SK-N-SH (cell line): ENCODE measurements at regions not wholly inside any gene's neighbourhood (a gene's known extent, or its start where the extent isn't known, plus 50 kb on each side); places are given as distances from the start of the nearest gene placed in this dataset.

Experiments
- CTCF ChIA-PET: fragments of 300-600, 350-600 bp; formaldehyde crosslinking; extraction: SDS; loops from one replicate; lab custom pipeline; 2021; lab: Yijun Ruan, JAX
- POLR2A ChIA-PET: fragments of 350-600 bp; sonication (Branson Sonifier 250); formaldehyde crosslinking; extraction: SDS; loops from one replicate; lab custom pipeline; 2020; ENCODE audit warnings: antibody characterized with exemption, inconsistent platforms; lab: Yijun Ruan, JAX
- DNase-seq: peaks from one replicate; pipeline ENCODE4 v3.0.0; 2012
- H2AFZ ChIP-seq: fragments of 200-600 bp; sonication (generic); 2 replicates; pipeline ENCODE4 v1.8.1; 2016; ENCODE audit warnings: antibody characterized with exemption, mild to moderate bottlenecking, low read depth
- H3F3A ChIP-seq: fragments of 200-600 bp; sonication (generic); replicated peaks from 2 replicates; pipeline ENCODE3; 2016; ENCODE audit warnings: antibody characterized with exemption, mild to moderate bottlenecking; ENCODE audit not compliant: insufficient read depth
- H3K27ac ChIP-seq, 2 experiments: fragments of 200-500 bp in 1 of 2; fragments of 200-600 bp in 1 of 2; sonication (Bioruptor generic) in 1 of 2; sonication (generic), shearing (Covaris generic) in 1 of 2; 2 replicates each; pipeline versions ENCODE4 v1.5.1 to v1.6.1; 2014 to 2016; ENCODE audit warnings: low read depth in 2 of 2, inconsistent platforms in 1 of 2, low read length in 1 of 2, mild to moderate bottlenecking in 1 of 2, mixed read lengths in 1 of 2
- H3K27me3 ChIP-seq: fragments of 200-600 bp; sonication (generic), shearing (Covaris generic); 2 replicates; pipeline ENCODE4 v1.6.1; 2016; ENCODE audit warnings: mixed run types; ENCODE audit not compliant: insufficient read depth
- H3K36me3 ChIP-seq, 2 experiments: fragments of 200-500 bp in 1 of 2; fragments of 200-600 bp in 1 of 2; sonication (Bioruptor generic) in 1 of 2; sonication (generic) in 1 of 2; replicated peaks in 1 of 2; 2 replicates each; pipeline versions ENCODE3 to v1.5.1; 2014 to 2016; ENCODE audit warnings: low read length in 1 of 2, mild to moderate bottlenecking in 1 of 2; ENCODE audit not compliant: insufficient read depth in 2 of 2, control insufficient read depth in 1 of 2
- H3K4me1 ChIP-seq, 2 experiments: fragments of 200-500 bp in 1 of 2; fragments of 200-600 bp in 1 of 2; sonication (Bioruptor generic) in 1 of 2; sonication (generic), shearing (Covaris generic) in 1 of 2; 2 replicates each; pipeline versions ENCODE4 v1.5.1 to v1.6.1; 2014 to 2016; ENCODE audit warnings: low read depth in 1 of 2, low read length in 1 of 2, mixed run types in 1 of 2; ENCODE audit not compliant: insufficient read depth in 2 of 2, control insufficient read depth in 1 of 2
- H3K4me2 ChIP-seq: fragments of 200-600 bp; sonication (generic), shearing (Covaris generic); 2 replicates; pipeline ENCODE4 v1.6.1; 2017; ENCODE audit warnings: mixed run types
- H3K4me3 ChIP-seq, 2 experiments: fragments of 200-500 bp in 1 of 2; fragments of 200-600 bp in 1 of 2; sonication (Bioruptor generic) in 1 of 2; sonication (generic), shearing (Covaris generic) in 1 of 2; 2 replicates each; pipeline versions ENCODE4 v1.5.1 to v1.8.1; 2014 to 2016; ENCODE audit warnings: low read depth in 2 of 2, inconsistent platforms in 1 of 2, low read length in 1 of 2, mild to moderate bottlenecking in 1 of 2, mixed read lengths in 1 of 2, moderate library complexity in 1 of 2
- H3K79me2 ChIP-seq: fragments of 200-600 bp; sonication (generic); 2 replicates; pipeline ENCODE4 v1.8.1; 2017; ENCODE audit warnings: mild to moderate bottlenecking; ENCODE audit not compliant: insufficient read depth
- H3K9ac ChIP-seq: fragments of 200-600 bp; sonication (generic); 2 replicates; pipeline ENCODE4 v1.6.1; 2017; ENCODE audit warnings: mixed run types
- H3K9me2 ChIP-seq: fragments of 200-600 bp; sonication (generic); 2 replicates; pipeline ENCODE4 v1.6.1; 2017; ENCODE audit warnings: mixed run types
- H3K9me3 ChIP-seq: fragments of 200-600 bp; sonication (generic); 2 replicates; pipeline ENCODE4 v1.6.1; 2017; ENCODE audit warnings: mixed run types, mild to moderate bottlenecking, moderate library complexity
- H4K20me1 ChIP-seq: fragments of 200-600 bp; sonication (generic); 2 replicates; pipeline ENCODE4 v1.6.1; 2017; ENCODE audit warnings: mild to moderate bottlenecking, mixed run types; ENCODE audit not compliant: insufficient read depth
- EZH2phosphoT487 ChIP-seq: fragments of 200-600 bp; sonication (generic); IDR thresholded peaks from 2 replicates; pipeline ENCODE4 v1.6.1; 2017; ENCODE audit warnings: low read depth, mixed run types, mild to moderate bottlenecking, antibody characterized with exemption, moderate library complexity, borderline replicate concordance
- FOXM1 ChIP-seq: IDR thresholded peaks from 2 replicates; pipeline ENCODE4 v1.4.0; 2012; ENCODE audit warnings: low read depth, mild to moderate bottlenecking
- MXI1 ChIP-seq: IDR thresholded peaks from 2 replicates; pipeline ENCODE4 v1.6.1; 2012; ENCODE audit warnings: mild to moderate bottlenecking, low read depth, low read length, improper control_type of control experiment
- NFIC ChIP-seq: IDR thresholded peaks from 2 replicates; pipeline ENCODE4 v1.4.0; 2012; ENCODE audit warnings: borderline replicate concordance
- POLR2AphosphoS5 ChIP-seq: IDR thresholded peaks from 2 replicates; pipeline ENCODE4 v1.6.1; 2012; ENCODE audit warnings: low read depth, low read length
- WGBS: methylation state at CpG from one replicate; pipeline ENCODE4 v1.1.6; 2017; ENCODE audit warnings: low lambda C conversion rate; 5-methylcytosine and 5-hydroxymethylcytosine counted together
- small RNA-seq, 7 experiments: library from RNA; depleted of rRNA; stranded (forward); fragments of <200 nt; gene quantifications; one replicate each; pipeline ENCODE3, GENCODE V24; 2012
- TF ChIP-seq, protein P1 (sequence below): IDR thresholded peaks from 2 replicates; pipeline ENCODE4 v1.4.0; 2012; ENCODE audit warnings: low read depth, borderline replicate concordance

DNA sequence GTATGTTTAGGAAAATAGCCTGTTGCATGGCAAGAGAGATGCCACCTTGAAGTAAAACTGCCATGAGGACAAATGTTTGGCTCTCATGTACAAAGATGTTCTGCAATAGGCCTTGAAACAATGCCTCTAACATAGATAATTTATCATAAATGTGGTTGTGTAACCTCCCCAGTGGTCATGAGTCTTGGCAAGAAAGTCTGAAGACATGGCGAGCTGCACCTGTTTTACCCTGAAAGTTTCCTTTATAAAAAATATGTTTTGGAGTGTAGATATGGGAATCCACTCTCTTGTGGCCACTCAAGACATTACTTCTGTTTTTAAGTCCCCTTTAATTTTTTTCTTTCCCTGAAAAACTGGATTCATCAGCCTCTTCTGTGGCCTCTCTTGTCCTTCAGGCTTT, 2217.1 kb downstream of the NCAM2 start:
- TF ChIP-seq, protein P1, sequence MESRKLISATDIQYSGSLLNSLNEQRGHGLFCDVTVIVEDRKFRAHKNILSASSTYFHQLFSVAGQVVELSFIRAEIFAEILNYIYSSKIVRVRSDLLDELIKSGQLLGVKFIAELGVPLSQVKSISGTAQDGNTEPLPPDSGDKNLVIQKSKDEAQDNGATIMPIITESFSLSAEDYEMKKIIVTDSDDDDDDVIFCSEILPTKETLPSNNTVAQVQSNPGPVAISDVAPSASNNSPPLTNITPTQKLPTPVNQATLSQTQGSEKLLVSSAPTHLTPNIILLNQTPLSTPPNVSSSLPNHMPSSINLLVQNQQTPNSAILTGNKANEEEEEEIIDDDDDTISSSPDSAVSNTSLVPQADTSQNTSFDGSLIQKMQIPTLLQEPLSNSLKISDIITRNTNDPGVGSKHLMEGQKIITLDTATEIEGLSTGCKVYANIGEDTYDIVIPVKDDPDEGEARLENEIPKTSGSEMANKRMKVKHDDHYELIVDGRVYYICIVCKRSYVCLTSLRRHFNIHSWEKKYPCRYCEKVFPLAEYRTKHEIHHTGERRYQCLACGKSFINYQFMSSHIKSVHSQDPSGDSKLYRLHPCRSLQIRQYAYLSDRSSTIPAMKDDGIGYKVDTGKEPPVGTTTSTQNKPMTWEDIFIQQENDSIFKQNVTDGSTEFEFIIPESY: no peak
- TF ChIP-seq FOXM1: no peak
- TF ChIP-seq NFIC: no peak
- TF ChIP-seq POLR2AphosphoS5: no peak
- no peak for TF ChIP-seq MXI1
- no peak for TF ChIP-seq EZH2phosphoT487
- WGBS: 22% methylated on average over 1 of the region's 1 CpG

More for the DNA sequence above, 2217.1 kb downstream of the NCAM2 start:
- H3K27me3 ChIP-seq: no peaks in the 10 kb centered on the region
- H2AFZ ChIP-seq: no peak overlapping the region
- no peaks in the 10 kb centered on the region for H3K9me3 ChIP-seq
- no peak overlapping the region for H3K4me2 ChIP-seq
- CTCF ChIA-PET: no interaction called here
- no peak overlapping the region for H3K27ac ChIP-seq
- H3K36me3 ChIP-seq: no peaks in the 10 kb centered on the region
- H3F3A ChIP-seq: no peaks in the 10 kb centered on the region
- DNase-seq: no peak
- no peak overlapping the region for H3K9ac ChIP-seq
- H4K20me1 ChIP-seq: no peaks in the 10 kb centered on the region
- POLR2A ChIA-PET: no interaction called here
- no peak overlapping the region for H3K4me3 ChIP-seq
- H3K4me1 ChIP-seq: no peaks in the 10 kb centered on the region
- H3K79me2 ChIP-seq: no peaks in the 10 kb centered on the region
- no peaks in the 10 kb centered on the region for H3K9me2 ChIP-seq

Small RNA genes lying in the stretch of these regions (small RNA-seq; reads per million reads assigned to genes)
- gene AP001340.1 (0 reads per million in 7 experiments), gene RF00019 (0 reads per million in 7 experiments), gene RN7SKP236 (0 reads per million in 7 experiments), gene RNA5SP489 (0 reads per million in 7 experiments), gene RNU2-55P (0 to 9.9 (median 0.96) reads per million in 7 experiments)
